Sigmoid colon (tissue), 4 donors: ENCODE measurements at regions not wholly inside any gene's neighbourhood (a gene's known extent, or its start where the extent isn't known, plus 50 kb on each side); places are given as distances from the start of the nearest gene placed in this dataset.

Experiments used
- POLR2AphosphoS5 ChIP-seq, 4 donors: sonication (generic); formaldehyde crosslinking; IDR thresholded peaks; one replicate each; pipeline ENCODE4 v1.6.1; 2017; ENCODE audit warnings: antibody characterized with exemption in 4 of 4
- TF ChIP-seq, protein P1 (sequence below), 4 experiments: fragments of 450-650 bp in 3 of 4; fragments of 200-600 bp in 1 of 4; IDR thresholded peaks; one replicate each; pipeline ENCODE4 v1.5.1; 2016 to 2019; ENCODE audit warnings: antibody characterized with exemption in 4 of 4, mild to moderate bottlenecking in 3 of 4, moderate library complexity in 2 of 4

DNA sequence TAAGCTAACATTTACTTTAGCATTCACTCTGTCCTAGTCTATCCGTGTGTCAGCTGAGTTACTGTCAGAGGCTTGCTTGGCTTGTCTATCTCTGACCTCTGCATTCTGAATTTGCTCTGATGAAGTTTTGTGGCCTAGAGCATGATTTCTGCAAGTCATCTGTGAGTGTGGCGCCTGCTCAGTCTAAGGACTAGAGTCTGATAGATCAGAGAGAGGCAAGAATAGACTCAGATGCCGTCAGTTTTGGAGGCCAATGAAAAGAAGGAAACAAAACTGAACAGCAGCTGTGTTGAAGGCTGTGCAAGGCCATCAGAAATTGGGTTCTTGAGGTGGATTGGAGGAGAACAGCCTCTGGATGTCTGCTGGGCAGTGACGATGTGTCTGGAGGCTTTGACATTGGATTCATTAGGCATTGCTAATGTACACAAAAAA, 573.1 kb downstream of the USP25 start:
- TF ChIP-seq, protein P1, sequence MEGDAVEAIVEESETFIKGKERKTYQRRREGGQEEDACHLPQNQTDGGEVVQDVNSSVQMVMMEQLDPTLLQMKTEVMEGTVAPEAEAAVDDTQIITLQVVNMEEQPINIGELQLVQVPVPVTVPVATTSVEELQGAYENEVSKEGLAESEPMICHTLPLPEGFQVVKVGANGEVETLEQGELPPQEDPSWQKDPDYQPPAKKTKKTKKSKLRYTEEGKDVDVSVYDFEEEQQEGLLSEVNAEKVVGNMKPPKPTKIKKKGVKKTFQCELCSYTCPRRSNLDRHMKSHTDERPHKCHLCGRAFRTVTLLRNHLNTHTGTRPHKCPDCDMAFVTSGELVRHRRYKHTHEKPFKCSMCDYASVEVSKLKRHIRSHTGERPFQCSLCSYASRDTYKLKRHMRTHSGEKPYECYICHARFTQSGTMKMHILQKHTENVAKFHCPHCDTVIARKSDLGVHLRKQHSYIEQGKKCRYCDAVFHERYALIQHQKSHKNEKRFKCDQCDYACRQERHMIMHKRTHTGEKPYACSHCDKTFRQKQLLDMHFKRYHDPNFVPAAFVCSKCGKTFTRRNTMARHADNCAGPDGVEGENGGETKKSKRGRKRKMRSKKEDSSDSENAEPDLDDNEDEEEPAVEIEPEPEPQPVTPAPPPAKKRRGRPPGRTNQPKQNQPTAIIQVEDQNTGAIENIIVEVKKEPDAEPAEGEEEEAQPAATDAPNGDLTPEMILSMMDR (IDR thresholded peaks at IDR 0.05): no peak
- peak in 2 of 4 donors; percentile 12 to 58 for TF ChIP-seq POLR2AphosphoS5 (IDR thresholded peaks at IDR 0.05)
